Esophagus muscularis mucosa (tissue), 3 donors: ENCODE measurements at regions not wholly inside any gene's neighbourhood (a gene's known extent, or its start where the extent isn't known, plus 50 kb on each side); places are given as distances from the start of the nearest gene placed in this dataset.

Experiments
- CTCF ChIP-seq, 3 experiments: fragments of 200-600 bp in 2 of 3; fragments of 450-650 bp in 1 of 3; sonication (generic) in 2 of 3; IDR thresholded peaks; one replicate each; pipeline ENCODE4 v1.5.1; 2017 to 2019; ENCODE audit warnings: antibody characterized with exemption in 3 of 3, mild to moderate bottlenecking in 2 of 3, moderate library complexity in 1 of 3
- EP300 ChIP-seq: sonication (generic); formaldehyde crosslinking; IDR thresholded peaks from one replicate; pipeline ENCODE4 v1.6.1; 2017; ENCODE audit warnings: antibody characterized with exemption

DNA sequence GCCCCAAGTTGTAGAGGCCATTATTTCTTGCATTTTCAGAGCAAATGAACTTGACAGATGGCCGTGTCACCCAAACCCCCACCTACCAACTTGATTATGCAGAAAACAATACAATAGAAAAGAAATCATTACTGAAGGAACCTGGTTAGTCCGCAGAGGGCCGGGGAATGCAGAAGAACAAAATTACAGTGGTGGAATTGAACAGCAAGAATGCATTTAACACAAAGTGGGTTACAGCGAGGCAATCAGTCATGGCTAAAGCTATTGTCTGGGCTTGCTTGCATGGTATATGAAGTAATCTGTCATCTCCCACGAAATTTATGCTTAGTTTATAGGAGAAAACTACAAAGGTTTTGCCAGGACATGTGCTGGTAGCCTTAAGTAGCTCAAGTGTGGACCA lies 238.3 kb upstream of the IRX1 start:
- no peak for TF ChIP-seq CTCF (IDR thresholded peaks at IDR 0.05)
- no peak for TF ChIP-seq EP300
